COLO668 (cell line): ENCODE measurements at regions not wholly inside any gene's neighbourhood (a gene's known extent, or its start where the extent isn't known, plus 50 kb on each side); places are given as distances from the start of the nearest gene placed in this dataset.
"Not testable (repeated sequence)": the region's sequence is repeated elsewhere in the genome, so short reads cannot be mapped to it uniquely, and the experiment has no call there.

ENCODE experiments used
- DNase-seq: peaks from one replicate; lab custom pipeline; 2025; ENCODE audit not compliant: unreplicated experiment; lab: John Stamatoyannopoulos, UW

GRCh38 chr10:53107711-53108110 is 335.1 kb upstream of the MBL2 start:
- DNase-seq = no peak

GRCh38 chr10:53102424-53102823 is 329.8 kb upstream of the MBL2 start:
- no peak for DNase-seq

GRCh38 chr10:53093878-53094277 is 321.3 kb upstream of the MBL2 start:
- DNase-seq = no peak

- no peak for DNase-seq
These were observed 319.0 kb upstream of the MBL2 start for GRCh38 chr10:53091574-53091973.

- DNase-seq = no peak
These were observed 316.4 kb upstream of the MBL2 start for GRCh38 chr10:53088961-53089360.

- no peak for DNase-seq
These were observed 306.7 kb upstream of the MBL2 start for GRCh38 chr10:53079283-53079682.

- DNase-seq = no peak
These were observed 304.4 kb upstream of the MBL2 start for GRCh38 chr10:53076948-53077347.

- no peak for DNase-seq
These were observed 302.9 kb upstream of the MBL2 start for GRCh38 chr10:53075469-53075868.

GRCh38 chr10:53072144-53072543 is 299.6 kb upstream of the MBL2 start:
- DNase-seq = no peak

- no peak for DNase-seq
These were observed 299.0 kb upstream of the MBL2 start for GRCh38 chr10:53071505-53072125.

- DNase-seq = no peak
These were observed 296.4 kb upstream of the MBL2 start for GRCh38 chr10:53069013-53069412.

GRCh38 chr10:53064614-53065013 is 292.0 kb upstream of the MBL2 start:
- no peak for DNase-seq

GRCh38 chr10:53063805-53064204 is 291.2 kb upstream of the MBL2 start:
- no peak for DNase-seq

- no peak for DNase-seq
These were observed 280.1 kb upstream of the MBL2 start for GRCh38 chr10:53052521-53053164.

- peak; percentile 28 for DNase-seq
These were observed 272.7 kb upstream of the MBL2 start for GRCh38 chr10:53045315-53045714.

- DNase-seq = not testable (repeated sequence)
These were observed 263.2 kb upstream of the MBL2 start for GRCh38 chr10:53035823-53036222.

GRCh38 chr10:53033396-53033795 is 260.8 kb upstream of the MBL2 start:
- no peak for DNase-seq

- not testable (repeated sequence) for DNase-seq
These were observed 257.6 kb upstream of the MBL2 start for GRCh38 chr10:53029872-53030849.

GRCh38 chr10:53029449-53029848 is 256.9 kb upstream of the MBL2 start:
- DNase-seq = no peak

- DNase-seq = not testable (repeated sequence)
These were observed 253.2 kb upstream of the MBL2 start for GRCh38 chr10:53025765-53026164.

GRCh38 chr10:53025172-53025711 is 252.7 kb upstream of the MBL2 start:
- DNase-seq = no peak
